SU-DHL-6 (cell line): ENCODE measurements at regions not wholly inside any gene's neighbourhood (a gene's known extent, or its start where the extent isn't known, plus 50 kb on each side); places are given as distances from the start of the nearest gene placed in this dataset.
"Not testable (repeated sequence)": the region's sequence is repeated elsewhere in the genome, so short reads cannot be mapped to it uniquely, and the experiment has no call there.

Experiments
- H2AFZ ChIP-seq: fragments of 200-600 bp; sonication (generic); 2 replicates; pipeline ENCODE4 v1.6.1; 2014; ENCODE audit warnings: low read depth, mild to moderate bottlenecking, moderate library complexity, mixed read lengths, antibody characterized with exemption, low read length; ENCODE audit not compliant: severe bottlenecking
- H3F3A ChIP-seq: fragments of 200-600 bp; shearing (Covaris generic); 2 replicates; pipeline ENCODE4 v1.6.0; 2016; ENCODE audit warnings: antibody characterized with exemption, mild to moderate bottlenecking; ENCODE audit not compliant: insufficient read depth
- H3K27ac ChIP-seq: fragments of 200-600 bp; sonication (generic); 2 replicates; pipeline ENCODE4 v1.5.1; 2016; ENCODE audit warnings: low read depth, mild to moderate bottlenecking, low read length, moderate library complexity, mixed read lengths
- H3K27me3 ChIP-seq: fragments of 200-600 bp; sonication (generic), shearing (Covaris generic); 2 replicates; pipeline ENCODE4 v1.6.0; 2014; ENCODE audit warnings: mild to moderate bottlenecking, low read length
- H3K36me3 ChIP-seq: fragments of 200-600 bp; sonication (generic); 2 replicates; pipeline ENCODE4 v1.6.1; 2014; ENCODE audit warnings: mild to moderate bottlenecking, low read length, mixed read lengths
- H3K4me2 ChIP-seq: fragments of 300-600, 200-600 bp; shearing (Covaris generic), sonication (generic); 2 replicates; pipeline ENCODE4 v1.6.0; 2014; ENCODE audit warnings: low read length, low read depth, mild to moderate bottlenecking; ENCODE audit not compliant: poor library complexity, severe bottlenecking
- H3K4me3 ChIP-seq: fragments of 200-600 bp; sonication (generic); 2 replicates; pipeline ENCODE4 v1.5.1; 2014; ENCODE audit warnings: antibody characterized with exemption, low read length, mild to moderate bottlenecking, mixed read lengths; ENCODE audit not compliant: insufficient read depth, poor library complexity, severe bottlenecking
- H3K79me2 ChIP-seq: fragments of 200-600 bp; sonication (generic); 2 replicates; pipeline ENCODE4 v1.6.1; 2014; ENCODE audit warnings: mild to moderate bottlenecking, low read length, moderate library complexity; ENCODE audit not compliant: insufficient read depth
- H3K9ac ChIP-seq: fragments of 200-600 bp; sonication (generic); 2 replicates; pipeline ENCODE4 v1.7.0; 2014; ENCODE audit warnings: mild to moderate bottlenecking, low read length
- H3K9me2 ChIP-seq: fragments of 200-600 bp; sonication (generic); replicated peaks from 2 replicates; pipeline ENCODE4 v1.6.1; 2014; ENCODE audit warnings: low read length; ENCODE audit not compliant: insufficient read depth
- H3K9me3 ChIP-seq: fragments of 200-600 bp; sonication (generic); 2 replicates; pipeline ENCODE4 v1.6.1; 2014; ENCODE audit warnings: low read length, mixed read lengths; ENCODE audit not compliant: insufficient read depth
- H4K20me1 ChIP-seq: fragments of 200-600 bp; sonication (generic); 2 replicates; pipeline ENCODE4 v1.6.1; 2014; ENCODE audit warnings: low read depth, mild to moderate bottlenecking, antibody characterized with exemption, low read length, moderate library complexity, mixed read lengths
- EZH2phosphoT487 ChIP-seq: fragments of 200-600 bp; sonication (generic), shearing (Covaris generic); conservative IDR thresholded peaks from 2 replicates; pipeline ENCODE4 v1.6.1; 2018; ENCODE audit warnings: mild to moderate bottlenecking, antibody characterized with exemption, low read length, moderate library complexity, mixed read lengths
- TF ChIP-seq, protein P1 (sequence below): fragments of 200-600 bp; sonication (generic); IDR thresholded peaks from one replicate; pipeline ENCODE4 v1.5.1; 2017; ENCODE audit warnings: antibody characterized with exemption, mild to moderate bottlenecking, low read length, moderate library complexity; ENCODE audit not compliant: insufficient read depth, poor library complexity, severe bottlenecking

DNA sequence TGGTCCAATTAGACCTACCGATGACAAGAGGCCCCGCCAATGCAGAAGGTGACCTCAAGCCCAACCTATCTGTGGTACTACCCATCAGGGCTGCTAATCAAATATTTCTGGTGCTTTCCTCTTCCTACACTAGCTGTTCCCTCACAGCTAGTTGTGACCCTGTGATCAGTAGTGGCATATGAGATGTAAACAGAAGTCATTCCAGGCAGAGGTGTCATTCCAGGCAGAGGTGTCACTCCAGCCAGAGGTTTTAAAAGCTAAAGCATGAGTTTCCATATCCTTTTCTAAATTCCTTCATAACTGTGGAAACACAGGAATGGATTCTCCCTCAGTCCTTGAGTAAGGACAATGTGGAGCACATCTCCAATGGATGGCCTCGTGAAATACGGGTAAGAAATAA lies 110.9 kb upstream of the DNAJC10 start:
- H3F3A ChIP-seq, result no peaks in the 10 kb centered on the region
- TF ChIP-seq, protein P1, sequence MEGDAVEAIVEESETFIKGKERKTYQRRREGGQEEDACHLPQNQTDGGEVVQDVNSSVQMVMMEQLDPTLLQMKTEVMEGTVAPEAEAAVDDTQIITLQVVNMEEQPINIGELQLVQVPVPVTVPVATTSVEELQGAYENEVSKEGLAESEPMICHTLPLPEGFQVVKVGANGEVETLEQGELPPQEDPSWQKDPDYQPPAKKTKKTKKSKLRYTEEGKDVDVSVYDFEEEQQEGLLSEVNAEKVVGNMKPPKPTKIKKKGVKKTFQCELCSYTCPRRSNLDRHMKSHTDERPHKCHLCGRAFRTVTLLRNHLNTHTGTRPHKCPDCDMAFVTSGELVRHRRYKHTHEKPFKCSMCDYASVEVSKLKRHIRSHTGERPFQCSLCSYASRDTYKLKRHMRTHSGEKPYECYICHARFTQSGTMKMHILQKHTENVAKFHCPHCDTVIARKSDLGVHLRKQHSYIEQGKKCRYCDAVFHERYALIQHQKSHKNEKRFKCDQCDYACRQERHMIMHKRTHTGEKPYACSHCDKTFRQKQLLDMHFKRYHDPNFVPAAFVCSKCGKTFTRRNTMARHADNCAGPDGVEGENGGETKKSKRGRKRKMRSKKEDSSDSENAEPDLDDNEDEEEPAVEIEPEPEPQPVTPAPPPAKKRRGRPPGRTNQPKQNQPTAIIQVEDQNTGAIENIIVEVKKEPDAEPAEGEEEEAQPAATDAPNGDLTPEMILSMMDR, result no peak
- no peak for TF ChIP-seq EZH2phosphoT487
- H3K9ac ChIP-seq, result no peak overlapping the region
- no peak overlapping the region for H2AFZ ChIP-seq
- H4K20me1 ChIP-seq, result no peaks in the 10 kb centered on the region
- H3K4me2 ChIP-seq, result no peak overlapping the region
- no peaks in the 10 kb centered on the region for H3K79me2 ChIP-seq
- H3K9me3 ChIP-seq, result no peaks in the 10 kb centered on the region
- H3K4me3 ChIP-seq, result no peak overlapping the region
- H3K27me3 ChIP-seq, result no peaks in the 10 kb centered on the region
- no peaks in the 10 kb centered on the region for H3K9me2 ChIP-seq
- H3K36me3 ChIP-seq, result no peaks in the 10 kb centered on the region
- H3K27ac ChIP-seq, result no peak overlapping the region

DNA sequence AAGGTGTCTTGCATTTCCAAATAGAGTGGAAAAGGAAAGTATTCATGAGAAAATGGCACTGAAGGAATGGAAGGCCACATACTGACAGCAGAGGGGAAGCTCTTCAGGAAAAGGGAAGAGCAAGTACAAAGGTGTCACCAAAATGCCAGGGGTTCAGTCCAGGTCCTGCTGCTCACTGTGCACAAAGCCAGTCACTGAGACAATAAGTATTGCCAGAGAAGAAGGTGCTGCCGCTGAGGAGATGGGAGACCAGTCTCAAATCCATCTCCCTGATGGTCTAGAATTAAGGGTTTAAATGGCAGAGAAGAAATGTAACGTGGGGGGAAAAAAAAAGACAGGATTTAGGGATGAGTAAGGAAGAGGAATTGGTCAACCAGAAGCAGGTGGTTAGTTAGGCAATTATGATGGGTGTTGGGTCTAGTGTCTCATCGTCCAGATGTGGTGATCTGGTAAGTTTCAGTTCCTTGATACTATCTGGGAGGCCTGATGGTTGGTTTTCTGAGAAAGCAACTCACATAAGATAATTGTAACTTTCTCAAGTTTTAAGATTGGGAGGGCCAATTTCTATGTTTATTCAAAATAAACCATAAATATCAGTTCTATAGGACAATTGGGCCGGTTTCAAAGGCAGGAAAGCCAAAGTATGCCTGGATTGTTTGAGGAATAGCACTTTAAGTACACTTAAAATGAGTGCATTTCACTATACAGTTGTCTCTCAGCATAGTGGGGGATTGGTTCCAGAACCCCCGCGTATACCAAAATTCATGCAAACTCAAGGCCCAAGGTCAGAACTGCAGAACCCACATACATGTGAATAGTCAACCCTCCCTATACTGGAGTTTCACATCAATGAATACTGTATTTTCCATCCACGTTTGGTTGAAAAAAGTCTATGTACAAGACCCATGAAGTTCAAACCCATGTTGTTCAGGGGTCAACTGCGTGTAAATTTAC lies 109.1 kb upstream of the DNAJC10 start:
- no peaks in the 10 kb centered on the region for H3K36me3 ChIP-seq
- H4K20me1 ChIP-seq, result no peaks in the 10 kb centered on the region
- H3K27me3 ChIP-seq, result no peaks in the 10 kb centered on the region
- no peaks in the 10 kb centered on the region for H3K79me2 ChIP-seq
- H3K9ac ChIP-seq, result no peak overlapping the region
- H3K9me3 ChIP-seq, result no peaks in the 10 kb centered on the region
- no peak overlapping the region for H3K4me2 ChIP-seq
- no peak overlapping the region for H3K4me3 ChIP-seq
- H3K9me2 ChIP-seq, result no peaks in the 10 kb centered on the region
- TF ChIP-seq EZH2phosphoT487, result no peak
- TF ChIP-seq, protein P1, result no peak
- no peak overlapping the region for H3K27ac ChIP-seq
- no peaks in the 10 kb centered on the region for H3F3A ChIP-seq
- no peak overlapping the region for H2AFZ ChIP-seq

DNA sequence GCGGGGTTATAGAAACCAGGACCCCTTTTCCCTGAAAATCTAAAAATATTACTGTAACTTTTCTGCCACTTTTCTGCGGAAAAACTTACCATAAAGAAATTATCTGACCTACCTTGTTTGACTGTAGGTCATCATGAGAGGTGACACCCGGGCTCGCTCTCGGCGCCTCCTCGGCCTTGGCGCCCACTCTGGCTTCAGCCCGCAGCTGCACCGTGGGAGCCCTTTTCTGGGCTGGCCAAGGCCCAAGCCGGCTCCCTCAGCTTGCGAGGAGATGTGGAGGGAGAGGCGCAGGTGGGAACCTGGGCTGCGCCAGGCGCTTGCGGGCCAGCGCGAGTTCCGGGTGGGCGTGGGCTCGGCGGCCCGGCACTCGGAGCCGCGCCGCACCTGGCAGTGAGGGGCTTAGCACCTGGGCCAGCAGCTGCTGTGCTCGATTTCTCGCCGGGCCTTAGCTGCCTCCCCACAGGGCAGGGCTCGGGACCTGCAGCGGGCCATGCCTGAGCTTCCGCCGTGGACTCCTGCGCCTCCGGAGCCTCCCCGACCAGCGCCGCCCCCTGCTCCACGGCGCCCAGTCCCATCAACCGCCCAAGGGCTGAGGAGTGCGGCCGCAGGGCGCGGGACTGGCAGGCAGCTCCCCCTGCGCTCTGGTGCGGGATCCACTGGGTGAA lies 107.7 kb upstream of the DNAJC10 start:
- H3F3A ChIP-seq, result no peaks in the 10 kb centered on the region
- H3K4me3 ChIP-seq, result no peak overlapping the region
- H3K9ac ChIP-seq, result no peak overlapping the region
- no peaks in the 10 kb centered on the region for H3K36me3 ChIP-seq
- no peak overlapping the region for H3K4me2 ChIP-seq
- no peaks in the 10 kb centered on the region for H3K9me2 ChIP-seq
- H3K27ac ChIP-seq, result no peak overlapping the region
- no peak for TF ChIP-seq EZH2phosphoT487
- TF ChIP-seq, protein P1, result no peak
- no peaks in the 10 kb centered on the region for H3K79me2 ChIP-seq
- H4K20me1 ChIP-seq, result no peaks in the 10 kb centered on the region
- no peaks in the 10 kb centered on the region for H3K27me3 ChIP-seq
- no peaks in the 10 kb centered on the region for H3K9me3 ChIP-seq
- H2AFZ ChIP-seq, result no peak overlapping the region

DNA sequence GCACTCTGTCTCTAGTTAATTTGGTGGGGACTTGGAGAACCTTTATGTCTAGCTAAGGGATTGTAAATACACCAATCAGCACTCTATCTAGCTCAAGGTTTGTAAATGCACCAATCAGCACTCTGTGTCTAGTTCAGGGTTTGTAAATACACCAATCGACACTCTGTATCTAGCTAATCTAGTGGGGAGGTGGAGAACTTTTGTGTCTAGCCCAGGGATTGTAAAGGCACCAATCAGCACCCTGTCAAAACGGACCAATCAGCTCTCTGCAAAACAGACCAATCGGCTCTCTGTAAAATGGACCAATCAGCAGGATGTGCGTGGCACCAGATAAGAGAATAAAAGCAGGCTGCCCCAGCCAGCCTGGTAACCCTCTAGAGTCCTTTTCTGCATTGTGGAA lies 107.1 kb upstream of the DNAJC10 start:
- not testable (repeated sequence) for H3K4me2 ChIP-seq, H4K20me1 ChIP-seq, H3K9me3 ChIP-seq, H2AFZ ChIP-seq, H3K36me3 ChIP-seq, H3K27ac ChIP-seq, H3F3A ChIP-seq, H3K9ac ChIP-seq, H3K4me3 ChIP-seq, H3K9me2 ChIP-seq, H3K27me3 ChIP-seq, H3K79me2 ChIP-seq
